Fibroblast of skin of right quadriceps (primary cell): ENCODE measurements at regions not wholly inside any gene's neighbourhood (a gene's known extent, or its start where the extent isn't known, plus 50 kb on each side); places are given as distances from the start of the nearest gene placed in this dataset.

Source experiments
- DNase-seq: peaks from one replicate; pipeline ENCODE4 v3.0.0-alpha.2; 2013

- DNase-seq, result no peak
These were observed 714.7 kb downstream of the BRD1 start for GRCh38 chr22:49112661-49113626.

DNA sequence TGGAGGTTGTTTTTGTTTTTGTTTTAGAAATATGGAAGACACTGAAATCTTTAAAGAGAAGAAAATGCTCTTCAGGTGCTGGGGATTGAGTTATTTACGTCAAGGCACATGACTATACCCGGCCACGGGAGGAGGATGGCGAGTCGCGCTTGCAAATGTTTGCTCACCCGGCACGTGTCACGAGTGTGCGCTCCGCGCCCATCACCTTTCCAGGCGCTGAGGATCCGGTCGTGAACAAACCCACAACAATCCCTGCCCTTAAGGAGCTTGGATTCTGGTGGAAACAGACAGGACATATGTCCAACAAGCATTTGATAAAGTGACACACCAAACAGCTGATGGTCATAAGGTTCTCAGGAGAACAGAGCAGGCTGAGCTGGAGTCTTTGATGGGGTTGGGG lies 715.5 kb downstream of the BRD1 start:
- no peak for DNase-seq

- DNase-seq, result no peak
These were observed 716.6 kb downstream of the BRD1 start for GRCh38 chr22:49111085-49111484.

- DNase-seq, result no peak
These were observed 718.9 kb downstream of the BRD1 start for GRCh38 chr22:49108636-49109315.

GRCh38 chr22:49107961-49108530 lies 719.6 kb downstream of the BRD1 start:
- DNase-seq, result no peak

DNA sequence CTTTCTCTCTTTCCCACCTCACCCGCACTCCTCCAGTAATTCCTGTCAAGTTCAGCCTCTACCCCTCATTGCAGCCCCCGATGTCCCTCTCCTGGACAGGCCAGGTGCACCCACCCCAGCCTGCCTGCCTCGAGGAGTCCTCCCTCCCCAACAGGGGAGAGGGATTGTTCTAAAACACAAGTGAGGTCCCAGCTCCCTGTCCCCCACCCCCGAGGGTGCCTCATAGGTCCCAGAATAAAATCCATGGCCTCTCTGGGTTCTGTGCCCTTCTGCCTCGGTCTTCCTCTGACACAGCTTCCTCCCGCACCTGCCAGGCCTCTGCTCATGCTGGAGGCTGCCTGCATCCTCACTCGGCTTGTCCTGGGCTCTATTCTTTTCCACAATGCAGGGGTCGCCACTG lies 720.1 kb downstream of the BRD1 start:
- no peak for DNase-seq

- no peak for DNase-seq
These were observed 720.9 kb downstream of the BRD1 start for GRCh38 chr22:49106842-49107152.

GRCh38 chr22:49106096-49106841 lies 721.4 kb downstream of the BRD1 start:
- no peak for DNase-seq

GRCh38 chr22:49104434-49104833 lies 723.2 kb downstream of the BRD1 start:
- no peak for DNase-seq

DNA sequence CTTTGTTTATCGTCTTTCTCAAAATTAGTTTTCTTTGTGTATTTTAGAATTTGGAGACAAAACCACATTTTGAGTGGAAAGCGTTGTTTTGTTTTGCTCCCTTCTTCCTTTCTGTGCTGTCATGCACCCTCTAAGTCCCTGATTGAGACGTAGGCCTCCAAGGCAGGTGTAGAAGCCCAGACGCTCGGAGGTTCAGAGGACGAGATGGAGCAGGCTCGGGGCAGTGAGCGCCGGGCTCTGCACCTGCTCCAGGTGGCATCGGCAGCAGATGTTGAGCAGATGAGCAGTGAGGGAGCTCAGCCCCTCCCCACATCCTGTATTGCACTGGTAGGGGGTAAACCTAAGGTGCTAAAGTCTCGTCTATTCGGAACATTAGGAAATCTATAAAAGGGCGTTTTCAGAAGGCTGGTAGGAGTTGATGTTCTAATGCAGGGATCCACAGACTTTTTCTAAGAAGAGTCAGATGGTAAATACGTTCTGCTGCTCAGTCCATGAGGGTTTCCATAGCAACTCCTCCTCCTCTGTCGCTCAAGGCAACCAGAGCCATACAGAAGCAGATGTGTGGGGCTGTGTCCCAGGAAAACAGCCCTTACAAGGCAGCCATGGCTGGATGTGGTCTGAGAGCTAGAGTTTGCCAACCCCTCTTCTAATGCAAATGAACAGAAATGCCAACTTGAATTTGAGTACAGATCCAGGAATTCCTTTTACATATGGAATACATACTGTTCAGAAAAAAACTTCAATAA lies 724.2 kb downstream of the BRD1 start:
- DNase-seq, result no peak

- no peak for DNase-seq
These were observed 725.3 kb downstream of the BRD1 start for GRCh38 chr22:49102367-49102766.

- DNase-seq, result no peak
These were observed 725.8 kb downstream of the BRD1 start for GRCh38 chr22:49101873-49102272.

- no peak for DNase-seq
These were observed 726.4 kb downstream of the BRD1 start for GRCh38 chr22:49101225-49101624.

DNA sequence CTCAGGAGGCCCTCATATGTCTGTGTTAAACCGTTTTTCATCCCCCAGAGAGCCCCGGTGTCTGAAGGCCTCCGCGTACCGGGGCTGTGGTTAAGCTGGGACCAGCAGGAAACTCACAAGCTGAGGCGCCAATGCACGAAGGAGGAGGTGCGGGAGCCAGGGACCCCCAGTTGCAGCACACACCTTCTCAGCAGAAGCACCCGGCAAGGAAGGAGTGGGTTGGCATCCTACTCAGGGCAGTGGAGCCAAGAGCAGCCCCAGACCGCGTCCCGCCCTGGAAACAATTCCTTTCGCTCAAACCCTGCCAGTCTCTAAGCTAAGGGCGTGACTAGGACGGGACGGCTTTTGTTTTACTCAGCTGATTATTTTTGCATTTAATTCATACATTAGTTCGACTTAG lies 726.9 kb downstream of the BRD1 start:
- no peak for DNase-seq

DNA sequence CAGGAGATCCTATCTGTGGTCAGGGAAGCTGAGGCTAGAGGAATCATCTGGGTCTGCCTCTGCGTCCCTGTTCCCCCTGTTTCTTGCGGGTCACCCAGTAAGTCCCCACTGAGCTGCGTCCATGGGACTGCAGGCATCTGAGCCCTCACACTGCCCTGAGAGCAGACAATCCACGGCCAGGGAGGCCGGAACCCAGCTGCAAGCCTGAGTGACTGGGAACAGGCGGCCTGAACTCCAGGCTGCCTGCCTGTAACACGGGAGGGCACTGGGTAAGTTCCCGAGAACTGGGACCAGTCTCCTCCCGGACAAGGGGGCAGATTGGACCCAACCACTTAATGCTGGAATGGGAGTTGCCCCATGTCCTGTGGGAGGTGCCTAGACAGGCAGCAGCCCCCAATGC lies 727.4 kb downstream of the BRD1 start:
- DNase-seq, result no peak

DNA sequence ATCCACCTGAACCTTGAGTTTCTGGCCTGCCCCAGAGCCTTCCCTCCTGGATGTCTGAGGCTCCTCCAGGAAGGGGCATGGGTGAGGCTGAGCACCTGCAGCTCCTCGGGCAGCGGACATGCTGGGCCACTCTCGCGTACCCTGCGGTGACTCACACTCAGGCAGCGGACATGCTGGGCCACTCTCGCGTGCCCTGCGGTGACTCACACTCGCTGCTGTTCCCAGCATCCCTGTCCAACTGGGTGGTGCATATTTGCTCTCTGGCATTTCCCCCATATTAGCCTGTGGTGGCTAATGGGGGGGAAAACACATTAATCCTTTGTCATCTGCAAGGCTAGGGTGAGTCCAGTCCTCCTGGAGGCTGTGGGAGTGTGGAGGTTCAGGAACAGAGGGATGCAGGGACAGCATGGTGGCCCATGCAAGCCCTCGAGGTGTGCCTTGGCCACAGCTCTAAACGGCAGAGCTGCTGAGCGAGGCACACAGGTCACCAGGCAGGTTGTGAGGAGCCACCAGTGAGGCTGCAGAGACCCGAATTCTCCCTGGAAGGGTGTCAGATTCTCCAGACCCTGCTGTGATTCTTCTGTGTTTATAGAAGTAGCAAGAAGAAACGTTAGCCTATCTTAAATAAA lies 728.1 kb downstream of the BRD1 start:
- DNase-seq, result no peak

DNA sequence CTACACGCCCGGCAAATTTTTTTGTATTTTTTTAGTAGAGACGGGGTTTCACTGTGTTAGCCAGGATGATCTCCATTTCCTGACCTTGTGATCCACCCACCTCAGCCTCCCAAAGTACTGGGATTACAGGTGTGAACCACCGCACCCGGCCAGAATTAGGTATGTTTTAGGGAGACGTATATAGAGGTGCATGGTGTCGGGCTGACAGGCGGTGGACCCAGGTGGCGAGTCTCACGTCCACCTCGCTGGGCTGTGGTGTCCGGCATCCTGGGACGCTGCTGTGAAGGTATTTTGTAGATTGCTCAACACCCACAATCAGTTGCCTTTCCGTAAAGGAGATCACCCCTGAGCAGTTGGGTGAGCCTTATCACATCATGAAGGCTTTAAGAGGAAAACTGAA lies 728.6 kb downstream of the BRD1 start:
- DNase-seq, result no peak

DNA sequence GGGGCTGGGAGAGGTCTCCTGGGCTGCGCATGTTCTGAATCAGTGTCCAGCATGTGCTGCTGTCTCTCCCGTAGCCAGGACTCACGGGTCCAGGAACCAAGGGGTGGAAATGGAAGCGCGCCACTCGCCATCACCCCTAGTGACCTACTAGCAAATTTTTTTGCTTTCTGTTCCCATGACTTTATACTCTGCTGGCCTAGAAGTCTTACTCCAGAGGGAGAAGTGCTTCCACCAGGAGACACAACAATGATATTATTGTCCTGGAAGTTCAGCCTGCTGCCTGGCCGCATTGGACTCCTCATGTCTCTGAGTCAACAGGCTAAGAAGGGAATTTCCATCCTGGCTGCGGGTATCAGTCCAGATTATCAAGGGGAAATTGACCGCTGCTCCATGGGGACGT lies 729.7 kb downstream of the BRD1 start:
- DNase-seq, result no peak

DNA sequence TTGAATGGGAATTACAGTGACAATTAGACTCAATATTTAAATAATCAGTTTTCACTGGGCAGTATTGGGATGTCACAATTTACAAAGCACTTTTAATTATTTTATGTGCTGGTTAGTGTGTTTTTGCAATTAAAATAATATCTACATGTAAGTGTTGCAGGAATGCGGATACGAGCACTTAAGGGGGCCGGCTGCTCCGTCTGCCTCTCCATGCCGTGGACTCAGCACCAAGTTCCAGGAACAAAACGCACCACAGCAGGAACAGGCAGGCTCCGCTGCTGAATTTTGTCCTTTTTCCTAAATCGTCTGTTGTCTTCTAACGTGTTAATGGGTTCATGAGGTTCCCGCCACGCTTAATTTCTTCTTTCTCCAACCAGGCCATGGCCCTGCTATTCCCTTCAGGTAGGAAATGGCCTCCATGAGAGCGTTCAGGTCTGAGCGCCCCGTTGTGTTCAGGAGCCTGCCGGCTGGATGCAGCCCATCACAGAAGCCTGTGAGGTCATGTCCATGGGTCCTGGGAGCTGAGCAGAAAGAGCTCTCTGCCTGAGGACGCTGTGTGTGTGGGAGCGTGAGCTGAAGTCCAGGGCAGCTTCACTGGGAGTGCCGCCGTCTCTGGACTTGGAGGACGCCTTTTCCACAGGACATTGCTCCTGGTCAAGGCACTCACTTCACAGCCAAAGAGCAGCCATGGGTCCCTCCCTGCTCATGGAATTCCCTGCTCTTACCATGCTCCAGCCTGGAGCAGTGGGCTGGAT lies 730.3 kb downstream of the BRD1 start:
- DNase-seq, result no peak

DNA sequence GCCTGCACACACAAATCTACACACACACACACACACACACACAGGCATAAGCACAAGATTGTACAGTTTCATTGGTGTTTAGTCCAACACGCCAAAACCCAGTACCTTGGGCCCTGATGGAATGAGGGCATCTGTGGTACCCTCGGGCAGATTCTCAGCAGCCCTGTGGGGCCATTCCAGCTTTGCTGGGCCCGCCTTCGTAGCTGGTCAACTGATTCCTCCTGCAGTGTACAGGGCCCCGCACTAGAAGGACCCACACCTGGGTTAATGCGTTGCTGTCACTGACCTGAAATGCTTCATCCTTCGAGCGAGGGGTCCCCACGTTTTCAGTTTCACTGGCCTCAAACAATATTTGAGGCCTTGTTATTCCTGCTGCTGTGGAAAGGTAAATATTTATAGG lies 731.2 kb downstream of the BRD1 start:
- DNase-seq, result no peak

DNA sequence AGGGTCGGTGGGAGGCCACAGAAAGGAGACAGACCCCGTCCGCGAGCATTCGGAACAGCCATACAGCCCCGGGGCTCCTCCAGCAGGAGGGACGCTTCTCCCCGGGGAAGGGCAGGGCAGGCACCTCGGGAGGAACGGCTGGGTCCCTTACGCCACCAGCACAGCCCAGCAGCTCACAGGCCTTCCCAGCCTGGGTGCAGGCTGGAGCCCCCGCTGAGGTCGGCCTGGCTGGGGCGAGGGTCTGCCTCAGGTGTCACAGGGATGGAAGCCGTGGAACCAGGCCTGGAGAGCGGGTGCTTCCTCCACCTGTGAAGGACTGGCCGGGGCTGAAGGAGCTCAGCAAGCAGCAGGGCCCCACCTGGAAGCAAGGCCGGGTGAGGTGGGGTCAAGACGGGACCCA lies 732.3 kb downstream of the BRD1 start:
- no peak for DNase-seq
